Panc1 (cell line): ENCODE measurements at regions not wholly inside any gene's neighbourhood (a gene's known extent, or its start where the extent isn't known, plus 50 kb on each side); places are given as distances from the start of the nearest gene placed in this dataset.

ENCODE experiments used
- ATAC-seq: fragments of 200-7000 bp; cut with Tn5 transposase; 2 replicates; pipeline ENCODE4 v1.9.1; 2020; ENCODE audit warnings: mild to moderate bottlenecking, moderate library complexity
- BruUV-seq: library from RNA; stranded (reverse); fragments of 400-500 nt; replicated peaks from 2 replicates; lab custom pipeline; 2021; lab: Mats Ljungman, UMichigan
- CTCF ChIA-PET: fragments of 300-600 bp; sonication (Branson Sonifier 250); formaldehyde crosslinking; loops from one replicate; lab custom pipeline; 2022; ENCODE audit warnings: antibody characterized with exemption; lab: Charles Lee
- POLR2A ChIA-PET: fragments of 300-600 bp; sonication (Branson Sonifier 250); formaldehyde crosslinking; loops from one replicate; lab custom pipeline; 2022; ENCODE audit warnings: antibody characterized with exemption; lab: Charles Lee
- DNase-seq: peaks from one replicate; pipeline ENCODE4 v3.0.0-alpha.2; 2010; ENCODE audit warnings: low read depth, low spot score
- H3K27ac ChIP-seq: 2 replicates; pipeline ENCODE4 v1.5.1; 2011; ENCODE audit warnings: mild to moderate bottlenecking, low read length, inconsistent platforms
- H3K27me3 ChIP-seq: fragments of 200-500 bp; sonication (Bioruptor generic); 2 replicates; pipeline ENCODE4 v1.6.0; 2014; ENCODE audit warnings: low read length, inconsistent platforms; ENCODE audit not compliant: control insufficient read depth, insufficient read depth
- H3K36me3 ChIP-seq: fragments of 200-500 bp; sonication (Bioruptor generic); 2 replicates; pipeline ENCODE4 v1.5.1; 2014; ENCODE audit warnings: inconsistent platforms, mild to moderate bottlenecking, low read length, moderate library complexity; ENCODE audit not compliant: control insufficient read depth, insufficient read depth
- H3K4me1 ChIP-seq: 2 replicates; pipeline ENCODE4 v1.5.1; 2011; ENCODE audit warnings: inconsistent platforms, mild to moderate bottlenecking, low read length, moderate library complexity; ENCODE audit not compliant: control insufficient read depth, insufficient read depth
- H3K4me3 ChIP-seq, 2 experiments: 2 replicates each; pipeline ENCODE4 v1.5.1; 2011 to 2012; ENCODE audit warnings: low read depth in 2 of 2, low read length in 2 of 2, mild to moderate bottlenecking in 2 of 2, inconsistent platforms in 1 of 2, moderate library complexity in 1 of 2
- H3K9me3 ChIP-seq: fragments of 200-500 bp; sonication (Bioruptor generic); 2 replicates; pipeline ENCODE4 v1.5.1; 2014; ENCODE audit warnings: low read depth, mild to moderate bottlenecking, inconsistent platforms, low read length, moderate library complexity; ENCODE audit not compliant: control insufficient read depth, insufficient read depth
- CTCF ChIP-seq: fragments of 450-650 bp; IDR thresholded peaks from 2 replicates; pipeline ENCODE4 v1.5.1; 2017; ENCODE audit warnings: mild to moderate bottlenecking
- POLR2AphosphoS5 ChIP-seq: IDR thresholded peaks from 2 replicates; pipeline ENCODE4 v1.6.1; 2012; ENCODE audit warnings: mild to moderate bottlenecking, low read depth, low read length, moderate library complexity
- REST ChIP-seq, 2 experiments: IDR thresholded peaks; 2 replicates each; pipeline ENCODE4 v1.6.1; 2011 to 2012; ENCODE audit warnings: low read depth in 2 of 2, control low read depth in 1 of 2, low read length in 1 of 2, mild to moderate bottlenecking in 1 of 2, moderate library complexity in 1 of 2; ENCODE audit not compliant: insufficient read depth in 1 of 2
- SIN3A ChIP-seq: IDR thresholded peaks from 2 replicates; pipeline ENCODE4 v1.6.1; 2012; ENCODE audit warnings: low read depth, mild to moderate bottlenecking, low read length, moderate library complexity, borderline replicate concordance; ENCODE audit not compliant: insufficient read depth
- TCF7L2 ChIP-seq: IDR thresholded peaks from 2 replicates; pipeline ENCODE4 v1.6.1; 2011; ENCODE audit warnings: mild to moderate bottlenecking, low read depth, low read length, inconsistent platforms
- in situ Hi-C: cut with HindIII; loops from 2 replicates; pipeline ENCODE4 v1.10.0; 2016; ENCODE audit warnings: low sequenced_read_pairs, low pct_unique_long_range_greater_than_20kb
- intact Hi-C: fragments of 100-400 bp; cut with micrococcal nuclease; formaldehyde crosslinking; loops from one replicate; pipeline ENCODE4 v1.10.0; 2022; ENCODE audit not compliant: unreplicated experiment

- Histone ChIP-seq H3K27ac (no peak overlapping the region), H3K36me3 (no peaks in the 10 kb centered on the region), H3K9me3 (no peaks in the 10 kb centered on the region), H3K4me1 (no peaks in the 10 kb centered on the region), H3K27me3 (no peaks in the 10 kb centered on the region), H3K4me3 (no peak overlapping the region)
- in situ Hi-C loops (no loop called here), intact Hi-C loops (no loop called here)
- ChIA-PET CTCF (no interaction called here), POLR2A (no interaction called here)
- TF ChIP-seq CTCF (no peak), POLR2AphosphoS5 (no peak), SIN3A (no peak), REST (IDR thresholded peaks at IDR 0.05; ENCODE audit: insufficient read depth in 1 of 2, low read depth in 2 of 2, low read length in 1 of 2) (no peak), TCF7L2 (no peak)
- no peak for ATAC-seq
- BruUV-seq = no TSS peak
- DNase-seq = no peak
Observed at GRCh38 chr12:88428350-88428749, 151.9 kb downstream of the KITLG start.

GRCh38 chr12:88431246-88431645, 149.0 kb downstream of the KITLG start:
- DNase-seq = no peak
- no peaks in the 10 kb centered on the region for H3K9me3 ChIP-seq
- no peaks in the 10 kb centered on the region for H3K36me3 ChIP-seq
- H3K4me1 ChIP-seq = no peaks in the 10 kb centered on the region
- TF ChIP-seq SIN3A (no peak), CTCF (no peak; the same call in 1 of the 2 replicates), TCF7L2 (no peak), POLR2AphosphoS5 (no peak)
- H3K4me3 ChIP-seq = no peak overlapping the region
- CTCF ChIA-PET = interaction anchor here (0.5 kb wide), 1 partner anchor 38 kb away, joined by 3 read pairs; no protein-coding TSS in a partner anchor
- no TSS peak for BruUV-seq
- no peak overlapping the region for H3K27ac ChIP-seq
- POLR2A ChIA-PET = no interaction called here
- no peak for ATAC-seq
- in situ Hi-C loops = no loop called here
- intact Hi-C loops = no loop called here
- no peaks in the 10 kb centered on the region for H3K27me3 ChIP-seq
